ENCODE measurements at regions not wholly inside any gene's neighbourhood (a gene's known extent, or its start where the extent isn't known, plus 50 kb on each side); places are given as distances from the start of the nearest gene placed in this dataset.

GRCh38 chr1:184908506-184908905 lies 65.8 kb downstream of the NIBAN1 start:
- no peak for TF ChIP-seq CTCF (conservative IDR thresholded peaks at IDR 0.05)
- no peak for TF ChIP-seq ZFX (IDR thresholded peaks at IDR 0.05)
